Neural crest cell (in vitro differentiated cells): ENCODE measurements at regions not wholly inside any gene's neighbourhood (a gene's known extent, or its start where the extent isn't known, plus 50 kb on each side); places are given as distances from the start of the nearest gene placed in this dataset.

Experiments
- DNase-seq: peaks from one replicate; pipeline ENCODE4 v3.0.0; 2021; ENCODE audit warnings: low read depth, mixed read lengths, low spot score
- H3K27ac Mint-ChIP-seq: one replicate; pipeline ENCODE4 v1.8.0; 2021; ENCODE audit warnings: mild to moderate bottlenecking, mixed read lengths; ENCODE audit not compliant: unreplicated experiment
- H3K27me3 Mint-ChIP-seq: 2 replicates; pipeline ENCODE4 v1.8.0; 2021; ENCODE audit warnings: low read depth, mild to moderate bottlenecking, mixed read lengths
- H3K36me3 Mint-ChIP-seq: 2 replicates; pipeline ENCODE4 v1.8.0; 2021; ENCODE audit warnings: low read depth, mild to moderate bottlenecking, mixed read lengths
- H3K4me1 Mint-ChIP-seq: 2 replicates; pipeline ENCODE4 v1.8.0; 2021; ENCODE audit warnings: mixed read lengths
- H3K4me3 Mint-ChIP-seq: one replicate; pipeline ENCODE4 v1.8.0; 2021; ENCODE audit warnings: mild to moderate bottlenecking, mixed read lengths
- H3K9me3 Mint-ChIP-seq: 2 replicates; pipeline ENCODE4 v1.8.0; 2021; ENCODE audit warnings: mixed read lengths
- CTCF ChIP-seq: fragments of 200-600 bp; sonication (generic); conservative IDR thresholded peaks from 2 replicates; pipeline ENCODE4 v1.5.0; 2021; ENCODE audit warnings: antibody characterized with exemption, mild to moderate bottlenecking

DNA sequence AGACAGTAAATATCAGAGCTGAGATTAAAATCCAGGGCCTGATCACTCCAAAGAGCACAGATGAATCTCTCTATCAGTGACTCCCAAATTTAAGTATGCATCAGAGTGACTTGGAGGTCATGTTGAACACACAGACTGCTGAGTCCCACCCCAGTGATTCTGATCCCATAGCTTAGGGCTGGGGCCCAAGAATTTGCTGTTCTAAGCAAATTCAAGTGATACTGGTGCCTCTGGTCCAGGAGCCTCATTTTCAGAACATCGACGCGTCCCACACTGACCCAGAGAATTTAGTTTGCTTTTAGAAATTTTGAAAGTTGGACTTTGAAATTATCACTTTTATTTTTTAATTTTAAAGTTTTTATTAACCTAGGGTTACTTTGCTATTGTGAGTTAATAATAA is 72.7 kb upstream of the NETO1 start:
- no peak overlapping the region for H3K4me3 Mint-ChIP-seq
- H3K27ac Mint-ChIP-seq = no peak overlapping the region
- no peaks in the 10 kb centered on the region for H3K36me3 Mint-ChIP-seq
- no peak for DNase-seq
- no peaks in the 10 kb centered on the region for H3K9me3 Mint-ChIP-seq
- H3K27me3 Mint-ChIP-seq = no peaks in the 10 kb centered on the region
- no peaks in the 10 kb centered on the region for H3K4me1 Mint-ChIP-seq
- TF ChIP-seq CTCF = no peak

DNA sequence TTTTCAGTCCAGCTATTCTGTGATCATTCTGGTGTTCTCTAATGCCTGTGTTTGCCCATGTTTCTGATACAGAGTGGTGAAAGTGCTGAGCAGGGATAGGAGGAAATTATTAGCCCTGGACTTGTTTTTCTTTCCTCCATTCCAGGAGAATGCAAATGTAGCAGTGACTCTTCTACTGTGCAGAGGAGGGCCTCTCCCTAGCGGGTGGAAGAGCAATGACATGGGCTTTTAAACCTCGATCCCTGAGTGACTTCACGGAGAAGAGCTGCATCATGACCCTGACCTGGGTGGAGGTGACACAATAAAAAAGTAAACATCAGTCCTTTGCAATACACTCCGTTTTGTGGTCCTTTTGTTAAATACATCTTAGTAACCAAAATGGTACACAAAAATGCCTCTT is 68.0 kb upstream of the NETO1 start:
- Mint-ChIP-seq H3K27ac (no peak overlapping the region), H3K9me3 (no peaks in the 10 kb centered on the region), H3K4me1 (no peaks in the 10 kb centered on the region), H3K36me3 (no peaks in the 10 kb centered on the region), H3K4me3 (no peak overlapping the region), H3K27me3 (peaks cover 2% of the 10 kb centered on the region)
- no peak for TF ChIP-seq CTCF
- DNase-seq = no peak

DNA sequence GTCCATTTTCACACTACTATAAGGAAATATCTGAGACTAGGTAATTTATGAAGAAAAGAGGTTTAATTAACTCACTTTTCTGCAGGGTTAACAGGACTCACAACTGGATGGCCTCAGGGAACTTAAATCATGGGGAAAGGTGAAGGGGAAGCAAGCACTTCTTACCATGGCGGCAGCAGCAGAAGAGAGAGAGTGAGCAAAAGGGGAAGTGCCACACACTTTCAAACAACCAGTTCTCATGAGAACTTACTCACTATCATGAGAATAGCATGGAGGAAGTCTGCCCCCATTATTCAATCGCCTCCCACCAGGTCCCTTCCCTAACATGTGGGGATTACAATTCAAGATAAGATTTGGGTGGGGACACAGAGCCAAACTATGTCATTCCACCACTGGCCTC is 55.1 kb upstream of the NETO1 start:
- H3K9me3 Mint-ChIP-seq = peaks cover 16% of the 10 kb centered on the region
- H3K36me3 Mint-ChIP-seq = no peaks in the 10 kb centered on the region
- H3K4me1 Mint-ChIP-seq = no peaks in the 10 kb centered on the region
- no peak for DNase-seq
- H3K27me3 Mint-ChIP-seq = no peaks in the 10 kb centered on the region
- no peak overlapping the region for H3K4me3 Mint-ChIP-seq
- H3K27ac Mint-ChIP-seq = no peak overlapping the region
- TF ChIP-seq CTCF = no peak
